HPDE6-E6E7 (cell line): ENCODE measurements at regions not wholly inside any gene's neighbourhood (a gene's known extent, or its start where the extent isn't known, plus 50 kb on each side); places are given as distances from the start of the nearest gene placed in this dataset.

ENCODE experiments used
- DNase-seq: peaks from one replicate; pipeline ENCODE4 v3.0.0; 2011; ENCODE audit warnings: missing footprints; ENCODE audit errors: extremely low spot score

DNA sequence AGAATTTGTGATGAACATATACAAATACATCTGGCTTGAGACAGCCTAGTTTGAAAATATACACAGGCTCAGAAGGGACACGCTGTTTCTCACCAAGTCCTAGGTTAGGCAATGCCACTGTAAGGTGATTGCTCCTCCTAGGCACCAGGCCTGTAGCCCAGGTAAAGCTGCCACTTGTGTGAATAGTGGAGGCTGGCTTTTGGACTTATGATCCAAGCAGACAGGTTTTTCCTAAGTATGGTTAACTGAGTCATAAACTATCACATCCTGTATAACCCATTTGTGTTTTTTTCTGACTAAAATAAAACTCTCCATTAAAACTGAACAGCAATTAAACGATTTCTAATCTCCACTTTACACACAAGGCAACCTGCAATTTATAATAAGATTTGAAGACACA, 81.0 kb downstream of the SEMA4F start:
- DNase-seq = no peak

DNA sequence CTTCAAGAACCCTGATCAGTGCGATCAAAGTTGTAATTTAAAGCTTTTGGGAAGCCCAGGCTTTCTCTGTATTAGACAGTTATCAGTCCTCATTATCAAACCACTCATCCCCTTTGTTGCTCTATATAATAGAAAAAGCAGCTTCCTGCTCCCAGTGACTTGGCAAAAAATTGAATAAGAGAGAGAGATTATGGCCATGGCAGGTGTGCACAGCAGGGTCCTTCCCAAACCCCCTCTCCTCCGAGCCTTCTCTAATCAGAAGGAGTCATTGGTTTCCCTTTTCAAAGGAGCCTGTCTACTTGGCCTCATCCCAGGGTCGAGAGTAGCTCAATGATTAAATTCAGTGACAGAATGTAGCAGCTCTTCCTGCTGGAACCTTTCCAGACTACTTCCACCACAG, 81.5 kb downstream of the SEMA4F start:
- no peak for DNase-seq

DNA sequence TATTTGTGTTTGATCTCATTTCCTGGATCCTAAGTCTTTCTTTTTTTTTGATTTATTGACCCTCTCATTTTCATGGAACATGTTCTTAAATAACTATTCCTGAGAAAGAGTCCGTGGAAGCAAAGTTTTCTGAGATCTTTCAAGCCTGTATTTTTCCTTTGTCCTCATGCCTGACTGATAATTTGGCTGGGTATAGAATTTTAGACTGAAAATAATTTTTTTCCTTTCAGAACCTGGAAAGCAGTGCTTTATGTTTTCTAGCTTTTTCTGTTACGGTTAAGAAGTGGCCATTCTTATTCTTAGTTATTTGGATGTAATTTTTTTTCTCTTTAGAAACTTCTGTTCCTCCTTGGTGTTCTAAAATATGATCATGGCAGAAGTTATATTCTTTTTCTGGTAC, 82.5 kb downstream of the SEMA4F start:
- DNase-seq = no peak

DNA sequence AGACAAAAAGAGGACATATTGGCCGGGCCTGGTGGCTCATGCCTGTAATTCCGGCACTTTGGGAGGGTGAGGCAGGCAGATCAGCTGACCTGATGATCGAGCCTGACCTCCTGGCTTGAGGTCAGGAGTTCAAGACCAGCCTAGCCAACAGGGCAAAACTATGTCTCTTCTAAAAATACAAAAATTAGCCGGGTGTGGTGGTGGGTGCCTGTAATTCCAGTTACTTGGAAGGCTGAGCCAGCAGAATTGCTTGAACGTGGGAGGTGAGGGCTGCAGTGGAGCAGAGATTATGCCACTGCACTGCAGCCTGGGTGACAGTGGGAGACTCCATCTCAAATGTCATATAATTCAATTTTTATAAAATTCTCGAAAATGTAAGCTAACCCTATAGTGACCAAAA, 84.5 kb downstream of the SEMA4F start:
- DNase-seq = no peak

DNA sequence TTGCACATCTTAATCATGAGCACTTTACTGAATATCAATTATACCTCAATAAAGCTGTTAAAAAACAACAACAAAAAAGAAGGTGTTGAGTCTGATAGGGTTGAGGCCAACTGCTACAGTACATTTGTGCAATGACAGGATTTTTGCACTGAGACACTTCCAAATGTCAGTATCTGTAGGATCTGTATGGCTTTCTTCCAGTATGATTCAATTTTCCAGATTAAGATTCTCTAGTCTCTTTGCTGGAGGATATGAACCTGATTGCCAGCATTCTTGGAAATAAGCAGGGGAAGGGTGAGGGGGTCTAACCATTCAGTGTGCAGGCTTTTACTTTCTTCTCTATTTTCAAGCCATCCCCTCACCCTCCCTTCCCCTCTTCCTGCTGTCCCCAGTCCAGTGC, 85.1 kb downstream of the SEMA4F start:
- DNase-seq = no peak

DNA sequence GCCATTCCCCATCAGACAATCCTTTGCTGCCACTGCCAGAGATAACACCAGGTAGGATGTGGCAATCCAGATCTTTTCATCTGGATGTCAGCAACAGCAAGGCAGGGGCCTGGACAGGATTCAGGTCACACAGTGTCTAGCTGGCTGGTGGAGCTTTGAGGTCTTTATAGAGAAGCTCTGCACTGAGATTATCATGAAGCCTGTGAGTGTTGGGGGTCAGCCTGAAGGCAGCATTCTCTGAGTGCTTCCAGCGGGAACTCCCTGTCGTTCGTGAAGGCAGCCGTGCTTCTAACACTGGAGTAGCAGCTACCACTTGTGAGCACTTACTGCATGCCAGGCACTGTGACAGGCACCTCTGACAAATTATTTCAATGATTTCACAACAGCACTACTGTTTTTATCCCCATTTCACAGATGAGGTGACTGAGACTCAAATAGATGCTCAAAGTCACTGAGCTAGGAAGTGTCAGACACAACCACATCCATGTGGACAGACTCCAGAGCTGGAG, 85.7 kb downstream of the SEMA4F start:
- DNase-seq = no peak

DNA sequence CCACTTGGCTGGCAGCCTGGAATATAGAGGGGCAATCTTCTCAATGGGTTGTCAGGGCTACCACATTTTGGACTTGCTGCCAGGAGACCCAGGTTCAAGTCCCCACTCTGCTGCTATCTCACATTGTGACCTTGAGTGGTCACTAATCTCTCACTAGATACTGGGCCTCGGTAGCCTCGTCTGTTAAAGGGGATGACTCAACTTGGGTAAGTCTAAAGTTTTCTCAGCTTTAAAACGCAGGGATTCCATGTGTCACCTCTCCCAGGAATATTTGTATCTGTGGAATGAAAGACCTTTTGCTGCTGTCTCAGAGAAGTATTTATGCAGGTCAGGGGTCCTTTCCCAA, 86.3 kb downstream of the SEMA4F start:
- no peak for DNase-seq

DNA sequence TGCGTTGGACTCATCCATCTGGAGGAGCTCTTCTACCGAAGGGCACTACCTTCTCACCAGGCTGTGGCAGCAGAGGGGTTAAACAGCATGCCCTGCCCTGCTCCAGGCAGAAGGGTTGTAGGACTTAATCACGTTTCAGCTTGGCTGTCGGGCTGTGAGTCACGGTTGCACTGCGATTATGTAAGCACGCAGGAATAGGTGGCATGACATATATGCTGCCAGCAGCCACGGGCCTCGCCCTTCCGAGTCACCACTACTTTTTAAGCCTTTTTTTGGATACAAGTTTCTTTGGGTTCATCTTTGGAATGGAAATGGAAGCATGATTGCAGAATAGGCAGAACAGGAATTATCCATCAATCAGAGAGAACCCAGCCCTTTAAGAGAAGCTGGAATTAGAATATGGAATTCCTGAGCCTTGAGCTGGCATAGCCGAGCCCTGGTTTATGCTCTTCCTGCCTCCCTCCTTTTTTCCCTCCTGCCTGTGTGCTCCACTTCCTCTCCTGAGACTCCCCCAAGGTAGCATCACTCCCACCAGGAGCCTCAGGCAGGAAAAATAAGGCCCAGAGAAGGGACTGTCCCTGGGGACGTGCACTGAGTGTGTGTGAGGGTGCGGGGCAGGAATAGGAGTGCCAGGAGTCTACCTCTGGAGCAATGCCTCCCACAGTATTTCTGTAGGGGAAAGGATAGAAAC, 86.8 kb downstream of the SEMA4F start:
- DNase-seq = peak; percentile 96

DNA sequence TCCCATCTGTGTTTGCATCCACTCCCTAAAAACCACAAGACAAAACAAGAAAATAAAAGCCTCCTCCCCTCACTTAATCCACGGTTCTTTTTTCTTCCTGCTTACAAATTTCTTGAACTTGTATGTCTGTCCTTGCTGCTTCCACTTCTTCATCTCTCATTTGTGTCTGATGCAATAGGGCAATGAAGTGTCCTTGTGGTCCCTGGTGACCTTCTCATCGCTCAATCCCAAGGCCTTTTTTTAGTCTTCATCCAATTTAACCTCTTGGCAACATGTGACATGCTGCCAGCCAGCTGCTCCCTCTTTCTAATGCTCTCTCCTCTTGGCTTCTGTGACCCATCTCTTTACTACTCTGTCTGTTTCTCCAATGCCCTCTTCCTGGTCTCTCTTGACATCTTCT, 87.6 kb downstream of the SEMA4F start:
- no peak for DNase-seq

DNA sequence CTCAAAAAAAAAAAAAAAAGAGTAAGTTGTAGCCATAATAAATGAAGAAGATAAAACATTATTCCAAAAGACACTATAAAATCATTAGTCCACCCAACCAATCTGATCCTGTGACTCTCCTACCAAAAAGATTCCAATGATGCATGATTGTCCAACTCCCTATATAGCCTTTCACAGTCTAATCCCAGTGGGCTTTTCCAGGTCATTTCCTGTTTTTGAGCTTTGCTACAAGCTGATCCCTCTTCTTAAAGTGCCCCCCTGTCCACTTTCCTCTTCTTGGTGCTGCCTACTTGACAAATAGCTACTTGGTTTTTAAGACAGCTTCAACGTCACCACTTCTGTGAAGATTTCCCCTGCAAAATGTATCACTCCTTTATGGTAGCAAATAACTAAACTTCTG, 88.4 kb downstream of the SEMA4F start:
- no peak for DNase-seq

DNA sequence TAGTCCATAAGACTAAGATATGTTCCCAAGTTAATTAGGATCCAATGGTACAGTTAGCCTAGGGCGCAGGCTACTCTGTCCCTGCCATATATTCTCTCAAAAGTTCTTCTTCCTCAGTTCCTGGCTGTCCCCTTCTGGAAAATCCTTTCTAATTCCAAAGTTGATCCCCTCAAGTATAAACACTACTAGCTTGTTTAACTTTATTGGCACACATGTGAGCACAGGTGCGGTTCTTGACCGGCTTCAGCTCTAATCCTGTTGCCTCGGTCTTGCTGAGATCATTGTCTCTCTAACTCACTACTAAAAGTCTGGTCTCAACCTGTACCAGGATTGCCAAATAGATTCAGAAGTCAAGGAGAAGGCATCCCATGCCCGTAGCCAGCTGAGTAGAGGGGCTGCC, 89.0 kb downstream of the SEMA4F start:
- no peak for DNase-seq

DNA sequence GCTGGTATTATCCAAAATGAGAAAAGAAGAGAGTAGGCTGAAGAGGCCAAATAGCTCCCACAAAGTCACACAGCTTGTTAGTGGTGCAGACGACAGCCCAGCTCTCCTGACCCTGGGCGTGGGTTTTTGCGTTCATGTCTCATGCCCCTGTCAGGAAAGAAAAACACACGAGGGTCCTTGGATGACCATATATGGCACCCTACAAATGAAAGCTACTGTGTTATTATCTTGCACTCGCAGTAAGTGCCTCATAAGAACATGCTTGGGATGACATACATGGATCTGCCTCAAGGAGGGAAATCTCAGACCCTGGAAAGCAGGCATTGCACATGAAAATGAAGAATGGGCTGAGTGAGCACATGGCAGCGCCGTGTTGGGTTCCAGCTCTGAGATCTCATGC, 89.7 kb downstream of the SEMA4F start:
- no peak for DNase-seq

DNA sequence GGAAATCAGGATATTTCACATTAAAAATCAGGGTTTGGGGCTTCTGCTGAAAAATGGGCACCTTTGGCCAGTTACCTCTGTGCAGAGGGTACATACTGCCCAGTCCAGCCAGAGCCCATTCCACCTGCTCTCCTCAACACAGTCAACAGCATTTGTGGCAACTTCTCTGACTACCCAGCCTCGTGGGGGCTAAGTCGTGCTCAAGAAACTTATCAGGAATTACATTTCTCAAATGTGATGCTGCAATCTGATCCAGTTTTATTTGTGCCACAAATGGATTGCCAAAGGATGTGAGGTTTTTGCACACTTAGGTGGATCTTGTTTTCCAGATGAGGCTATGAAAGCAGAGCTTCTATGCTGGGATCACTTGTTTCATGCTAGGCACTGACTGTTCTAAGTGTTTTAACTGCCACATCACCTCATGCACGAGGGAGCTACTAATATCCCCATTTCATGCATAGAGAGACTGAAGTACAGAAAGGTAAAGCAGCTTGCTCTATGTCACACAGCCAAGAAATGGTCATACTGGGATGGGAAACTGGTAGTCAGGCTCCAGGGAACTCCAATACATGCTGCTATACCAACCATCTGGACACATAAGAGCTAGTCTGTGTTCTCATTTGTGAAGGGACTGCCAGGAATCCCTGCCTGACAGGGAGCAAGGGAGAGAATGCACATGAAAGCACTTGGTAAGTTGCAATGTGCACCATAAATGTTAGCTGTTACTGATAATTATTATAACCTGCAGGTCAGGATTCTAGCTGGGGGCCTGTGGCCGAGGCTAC, 89.0 kb upstream of the HK2 start:
- no peak for DNase-seq

DNA sequence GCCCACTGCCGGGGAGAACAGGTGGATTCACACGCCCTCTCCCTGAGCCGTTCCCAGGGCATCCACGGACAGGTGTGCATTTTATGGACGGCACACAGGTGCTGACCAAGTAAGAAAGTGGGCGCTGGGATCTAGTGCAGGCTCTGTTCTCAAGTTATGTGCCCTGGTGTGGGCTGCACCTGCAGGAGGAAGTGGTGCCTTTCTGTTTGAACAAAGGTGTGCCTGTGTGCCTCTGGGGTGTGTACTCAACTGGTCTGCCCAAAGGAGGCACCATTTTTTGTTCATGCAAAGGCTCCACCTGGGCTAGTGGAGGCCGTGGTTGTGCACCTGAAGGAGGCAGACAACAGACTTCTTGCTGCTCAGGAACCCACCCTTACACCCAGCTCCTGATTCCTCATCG, 88.2 kb upstream of the HK2 start:
- DNase-seq = no peak

DNA sequence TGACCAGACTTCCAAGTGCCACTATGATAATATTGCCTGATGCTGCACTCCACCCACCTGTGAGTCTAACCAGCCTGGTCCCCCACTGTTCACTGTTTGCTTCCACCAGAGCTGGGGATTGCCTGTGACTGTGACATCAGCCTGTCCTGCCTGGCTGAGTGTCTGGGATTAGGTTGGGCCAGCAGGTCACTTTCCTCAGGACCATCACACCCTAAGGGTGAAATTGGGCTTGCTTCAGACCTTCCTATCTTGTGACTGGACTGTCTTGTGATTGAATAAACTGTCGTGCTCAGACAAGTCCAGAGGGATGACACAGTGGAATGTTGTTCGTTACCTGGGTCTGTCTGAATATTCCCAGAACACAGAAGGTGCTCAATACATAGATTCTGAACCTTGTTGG, 87.4 kb upstream of the HK2 start:
- peak; percentile 67 for DNase-seq

DNA sequence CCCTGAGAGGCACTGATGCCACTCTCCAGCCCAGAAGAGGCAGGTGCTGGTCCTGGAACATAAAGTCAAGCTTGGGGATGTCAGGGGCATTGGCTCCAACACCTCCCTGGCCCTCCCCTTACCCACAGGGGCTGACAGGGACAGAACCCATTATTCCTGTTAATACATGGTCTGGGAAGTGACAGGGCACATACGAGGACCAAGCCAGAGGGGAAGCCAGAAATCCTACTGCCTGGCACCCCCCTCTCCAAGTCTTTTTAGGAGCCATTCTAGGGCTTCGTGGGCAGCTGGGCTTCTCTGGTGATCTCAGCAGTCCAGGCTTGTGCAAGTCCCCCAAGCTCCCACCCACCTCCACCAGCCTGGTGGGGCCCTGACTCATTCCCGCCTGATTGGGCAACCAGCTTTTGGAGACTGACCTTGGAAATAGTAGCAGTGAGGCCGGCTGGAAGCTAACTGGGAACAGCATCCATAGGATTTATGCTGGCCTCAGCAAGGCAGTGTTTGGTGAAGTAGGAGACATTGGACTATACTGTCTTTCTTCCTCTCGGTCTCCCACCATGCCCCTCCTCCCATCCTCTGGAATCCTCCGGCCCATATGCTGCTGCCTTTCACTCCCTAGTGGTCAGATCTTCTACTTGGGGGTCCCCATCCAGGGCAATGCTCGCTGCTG, 86.4 kb upstream of the HK2 start:
- no peak for DNase-seq

DNA sequence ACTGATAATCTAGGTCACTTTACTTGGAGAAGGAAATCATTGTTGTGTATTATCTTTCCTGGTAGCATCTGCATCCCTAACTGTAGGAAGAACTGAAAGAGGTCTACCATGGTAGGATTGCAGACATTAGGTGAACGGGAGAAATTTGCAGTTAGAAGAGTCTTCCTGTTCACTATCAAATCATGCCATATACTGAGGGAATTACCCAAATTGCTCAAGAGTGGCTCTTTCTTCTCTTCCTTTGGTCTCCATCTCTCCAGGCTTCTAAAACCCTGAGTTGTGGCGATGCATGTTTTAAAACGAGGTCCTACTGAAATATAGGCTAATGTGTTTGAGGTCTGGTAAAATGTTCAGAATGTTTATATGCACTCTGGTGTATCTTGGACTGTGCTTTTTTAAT, 85.3 kb upstream of the HK2 start:
- no peak for DNase-seq

DNA sequence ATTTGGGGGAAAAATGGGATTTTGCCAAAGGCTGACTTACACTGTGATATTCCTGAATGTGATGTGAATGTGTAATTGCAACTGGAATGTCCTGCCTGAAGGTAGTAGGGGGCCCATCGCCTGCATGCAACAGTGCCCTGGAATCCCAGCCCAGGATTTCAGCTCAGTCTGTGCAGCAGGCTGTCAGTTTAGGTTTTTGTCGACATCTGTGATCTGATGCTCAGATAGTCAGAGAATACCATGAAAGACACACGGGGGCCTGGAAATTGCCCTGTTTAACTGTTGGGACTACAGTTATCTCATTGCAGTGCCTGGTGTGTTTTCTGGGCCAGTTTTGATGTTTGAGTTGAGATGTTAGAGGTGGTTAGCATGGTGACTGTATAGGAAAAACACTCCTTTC, 84.5 kb upstream of the HK2 start:
- DNase-seq = no peak

DNA sequence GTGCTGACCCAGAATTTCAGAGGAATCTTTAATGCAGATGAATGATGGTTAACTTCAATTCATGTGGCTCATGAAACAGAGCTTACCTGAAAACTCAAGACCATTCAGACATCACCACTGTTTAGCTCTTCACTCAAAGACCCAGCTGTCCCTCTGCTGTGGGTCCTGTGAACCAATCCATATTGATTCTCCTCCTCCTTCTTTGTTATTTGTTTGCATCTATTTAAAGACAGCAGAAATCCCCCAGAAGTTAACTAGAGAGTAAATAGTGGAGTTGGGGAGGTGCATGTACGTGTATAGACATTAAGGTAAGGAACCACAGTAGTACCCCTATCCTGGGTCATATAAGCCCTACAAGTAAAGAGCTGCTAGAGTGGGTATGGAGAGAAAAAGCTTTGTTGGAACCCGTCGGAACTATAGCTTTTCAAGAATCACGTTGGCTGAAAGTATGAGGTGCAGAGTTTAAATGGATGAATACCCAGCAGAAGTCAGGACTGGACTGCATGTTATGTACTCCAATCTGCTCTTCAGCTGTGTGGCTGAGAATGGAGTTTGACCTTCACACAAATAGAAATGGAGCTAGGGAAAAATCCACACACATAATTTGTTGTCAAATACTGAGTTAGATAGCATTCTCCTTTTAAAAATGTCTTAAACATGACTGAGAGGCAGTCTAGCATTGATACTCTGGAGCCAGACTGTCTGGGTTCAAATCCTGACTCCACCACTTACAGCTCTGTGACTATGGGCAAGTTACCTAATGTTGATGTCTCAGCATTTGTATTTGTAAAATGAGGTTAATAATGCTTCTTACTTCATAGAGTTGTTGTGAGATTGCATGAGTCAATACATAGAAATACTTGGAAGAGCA, 81.7 kb upstream of the HK2 start:
- no peak for DNase-seq

DNA sequence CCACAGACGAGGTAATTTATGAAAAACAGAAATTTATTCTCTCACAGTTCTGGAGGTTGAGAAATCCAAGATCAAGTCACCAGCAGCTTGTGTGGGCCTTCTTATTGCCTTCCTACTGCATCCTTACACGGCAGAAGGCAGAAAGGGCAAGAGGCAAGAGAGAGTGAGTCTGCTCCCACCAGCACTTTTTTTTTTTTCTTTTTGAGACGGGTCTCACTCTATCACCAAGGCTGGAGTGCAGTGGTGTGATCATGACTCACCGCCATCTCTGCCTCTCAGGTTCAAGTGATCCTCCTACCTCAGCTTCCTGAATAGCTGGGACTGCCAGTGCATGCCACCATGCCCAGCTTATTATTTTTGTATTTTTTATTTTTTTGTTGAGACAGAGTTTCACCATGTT, 78.5 kb upstream of the HK2 start:
- no peak for DNase-seq

DNA sequence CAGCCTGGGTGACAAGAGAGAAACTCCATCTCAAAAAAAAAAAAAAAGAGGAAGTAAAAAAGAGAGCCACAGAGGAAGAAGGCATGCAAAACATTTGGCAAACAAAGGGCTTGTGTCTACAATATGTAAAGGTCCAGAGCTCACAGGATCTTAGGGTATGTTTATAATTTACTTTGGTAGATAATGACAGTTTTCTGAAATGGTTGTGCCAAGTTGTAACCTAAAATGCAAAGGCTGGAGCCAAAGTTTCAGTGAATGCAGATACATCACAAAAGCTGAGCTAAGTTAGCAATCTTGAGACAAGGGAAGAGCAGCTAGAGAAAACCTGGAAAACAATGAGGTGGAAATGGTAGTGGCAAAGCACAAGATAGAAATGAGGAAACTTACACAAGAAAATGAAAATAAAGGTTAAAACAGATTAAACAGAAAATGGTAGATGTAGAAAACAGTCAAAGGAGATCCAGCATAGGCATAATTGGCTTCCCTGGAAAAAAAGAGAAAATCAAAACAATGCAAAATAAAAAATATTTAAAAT, 77.5 kb upstream of the HK2 start:
- DNase-seq = no peak

DNA sequence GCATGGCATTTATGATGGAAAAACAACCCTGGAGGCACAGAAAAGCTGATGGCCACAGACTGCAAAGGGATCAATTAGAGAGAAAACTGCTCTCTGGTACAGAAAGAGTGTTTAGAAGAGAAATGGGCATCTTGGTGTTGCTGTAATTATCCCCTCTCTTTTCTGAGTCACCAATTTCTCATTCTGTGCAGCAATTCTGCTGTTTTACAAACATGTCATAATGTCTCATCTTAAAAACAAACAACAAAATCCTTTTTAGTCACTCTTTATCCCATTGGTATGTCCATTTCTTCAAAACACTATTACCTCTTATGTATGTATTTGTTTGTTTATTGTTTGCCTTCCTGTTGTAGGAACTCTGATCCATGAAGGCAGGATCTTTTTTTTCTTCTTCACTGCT, 73.9 kb upstream of the HK2 start:
- no peak for DNase-seq
